ENCODE measurements at regions not wholly inside any gene's neighbourhood (a gene's known extent, or its start where the extent isn't known, plus 50 kb on each side); places are given as distances from the start of the nearest gene placed in this dataset.
"Not testable (repeated sequence)": the region's sequence is repeated elsewhere in the genome, so short reads cannot be mapped to it uniquely, and the experiment has no call there.

GRCh38 chr20:53872561-53873229 is 197.7 kb downstream of the BCAS1 start:
- DNase-seq (ENCODE audit: low read depth in 2 of 2, low spot score in 1 of 2): peak in 1 of 2 donors; percentile 28

- DNase-seq (ENCODE audit: low read depth in 2 of 2, low spot score in 1 of 2): no peak
Observed at GRCh38 chr20:53872081-53872541, 198.3 kb downstream of the BCAS1 start.

GRCh38 chr20:53871541-53871940 is 198.9 kb downstream of the BCAS1 start:
- DNase-seq (ENCODE audit: low read depth in 2 of 2, low spot score in 1 of 2): no peak

- no peak for DNase-seq (ENCODE audit: low read depth in 2 of 2, low spot score in 1 of 2)
Observed at GRCh38 chr20:53870426-53871315, 199.7 kb downstream of the BCAS1 start.

GRCh38 chr20:53869466-53870258 is 200.7 kb downstream of the BCAS1 start:
- DNase-seq (ENCODE audit: low read depth in 2 of 2, low spot score in 1 of 2): peak in 1 of 2 donors; percentile 34

- DNase-seq (ENCODE audit: low read depth in 2 of 2, low spot score in 1 of 2): no peak
Observed at GRCh38 chr20:53867741-53868351, 202.5 kb downstream of the BCAS1 start.

- no peak for DNase-seq (ENCODE audit: low read depth in 2 of 2, low spot score in 1 of 2)
Observed at GRCh38 chr20:53866794-53867740, 203.3 kb downstream of the BCAS1 start.

- no peak for DNase-seq (ENCODE audit: low read depth in 2 of 2, low spot score in 1 of 2)
Observed at GRCh38 chr20:53865901-53866793, 204.2 kb downstream of the BCAS1 start.

GRCh38 chr20:53864765-53865683 is 205.4 kb downstream of the BCAS1 start:
- not testable (repeated sequence) for DNase-seq (ENCODE audit: low read depth in 2 of 2, low spot score in 1 of 2)

- DNase-seq (ENCODE audit: low read depth in 2 of 2, low spot score in 1 of 2): not testable (repeated sequence)
Observed at GRCh38 chr20:53863923-53864641, 206.3 kb downstream of the BCAS1 start.

- not testable (repeated sequence) for DNase-seq (ENCODE audit: low read depth in 2 of 2, low spot score in 1 of 2)
Observed at GRCh38 chr20:53863535-53863922, 206.9 kb downstream of the BCAS1 start.

- not testable (repeated sequence) for DNase-seq (ENCODE audit: low read depth in 2 of 2, low spot score in 1 of 2)
Observed at GRCh38 chr20:53863039-53863438, 207.4 kb downstream of the BCAS1 start.

- DNase-seq (ENCODE audit: low read depth in 2 of 2, low spot score in 1 of 2): not testable (repeated sequence)
Observed at GRCh38 chr20:53862490-53862889, 207.9 kb downstream of the BCAS1 start.

- DNase-seq (ENCODE audit: low read depth in 2 of 2, low spot score in 1 of 2): not testable (repeated sequence)
Observed at GRCh38 chr20:53862136-53862397, 208.3 kb downstream of the BCAS1 start.

GRCh38 chr20:53859684-53860083 is 210.7 kb downstream of the BCAS1 start:
- no peak for DNase-seq (ENCODE audit: low read depth in 2 of 2, low spot score in 1 of 2)

GRCh38 chr20:53859009-53859408 is 211.4 kb downstream of the BCAS1 start:
- DNase-seq (ENCODE audit: low read depth in 2 of 2, low spot score in 1 of 2): not testable (repeated sequence)

GRCh38 chr20:53858516-53858915 is 211.9 kb downstream of the BCAS1 start:
- DNase-seq (ENCODE audit: low read depth in 2 of 2, low spot score in 1 of 2): not testable (repeated sequence)

Measured in stimulated activated CD8-positive, alpha-beta memory T cell treated with anti-CD3 and anti-CD28 coated beads, Interleukin-4, amount 100 ng/mL, for 4 hours (primary cell).